Limb (tissue), 2 donors: ENCODE measurements at regions not wholly inside any gene's neighbourhood (a gene's known extent, or its start where the extent isn't known, plus 50 kb on each side); places are given as distances from the start of the nearest gene placed in this dataset.

Experiments used
- DNase-seq, 2 donors: peaks; one replicate each; pipeline ENCODE4 v3.0.0-alpha.2; 2016; ENCODE audit errors: extremely low spot score in 2 of 2

- no peak for DNase-seq
These were observed 386.5 kb downstream of the SHQ1 start for GRCh38 chr3:72461787-72462186.

GRCh38 chr3:72460205-72461174 is 387.8 kb downstream of the SHQ1 start:
- DNase-seq: no peak

- no peak for DNase-seq
These were observed 388.7 kb downstream of the SHQ1 start for GRCh38 chr3:72459588-72459987.

GRCh38 chr3:72458375-72458774 is 389.9 kb downstream of the SHQ1 start:
- no peak for DNase-seq

- no peak for DNase-seq
These were observed 393.8 kb downstream of the SHQ1 start for GRCh38 chr3:72454441-72454840.

- DNase-seq: no peak
These were observed 394.5 kb downstream of the SHQ1 start for GRCh38 chr3:72453706-72454105.

- DNase-seq: no peak
These were observed 395.5 kb downstream of the SHQ1 start for GRCh38 chr3:72452745-72453144.

GRCh38 chr3:72451841-72452240 is 396.4 kb downstream of the SHQ1 start:
- no peak for DNase-seq

GRCh38 chr3:72449551-72449950 is 398.7 kb downstream of the SHQ1 start:
- DNase-seq: no peak

GRCh38 chr3:72448858-72449257 is 399.4 kb downstream of the SHQ1 start:
- no peak for DNase-seq

GRCh38 chr3:72448375-72448823 is 399.8 kb downstream of the SHQ1 start:
- DNase-seq: no peak

- DNase-seq: peak; percentile 93 to 97
These were observed 400.9 kb downstream of the SHQ1 start for GRCh38 chr3:72447059-72447946.

- no peak for DNase-seq
These were observed 401.8 kb downstream of the SHQ1 start, which contains the start of gene RYBP for GRCh38 chr3:72446218-72447058. TSS of gene RYBP (minus strand) at chr3:72446621.

- no peak for DNase-seq
These were observed 402.4 kb downstream of the SHQ1 start for GRCh38 chr3:72445827-72446217.

GRCh38 chr3:72444656-72445223 is 403.5 kb downstream of the SHQ1 start:
- DNase-seq: no peak

- no peak for DNase-seq
These were observed 405.5 kb downstream of the SHQ1 start for GRCh38 chr3:72442759-72443158.

GRCh38 chr3:72441284-72441994 is 406.8 kb downstream of the SHQ1 start:
- DNase-seq: no peak

GRCh38 chr3:72440491-72440890 is 407.8 kb downstream of the SHQ1 start:
- no peak for DNase-seq

GRCh38 chr3:72439321-72440183 is 408.7 kb downstream of the SHQ1 start:
- DNase-seq: no peak
